ENCODE measurements at regions not wholly inside any gene's neighbourhood (a gene's known extent, or its start where the extent isn't known, plus 50 kb on each side); places are given as distances from the start of the nearest gene placed in this dataset.
"Not testable (repeated sequence)": the region's sequence is repeated elsewhere in the genome, so short reads cannot be mapped to it uniquely, and the experiment has no call there.

GRCh38 chr3:33954956-33955355, 156.5 kb downstream of the PDCD6IP start:
- DNase-seq (ENCODE audit: low read depth) = no peak
- H3K4me3 ChIP-seq (ENCODE audit: low read depth, low read length) = no peak overlapping the region

GRCh38 chr3:33956206-33956605, 157.8 kb downstream of the PDCD6IP start:
- no peak overlapping the region for H3K4me3 ChIP-seq (ENCODE audit: low read depth, low read length)
- no peak for DNase-seq (ENCODE audit: low read depth)

- H3K4me3 ChIP-seq (ENCODE audit: low read depth, low read length) = no peak overlapping the region
- no peak for DNase-seq (ENCODE audit: low read depth)
Observed at GRCh38 chr3:33956776-33957175, 158.3 kb downstream of the PDCD6IP start.

- no peak for DNase-seq (ENCODE audit: low read depth)
- no peak overlapping the region for H3K4me3 ChIP-seq (ENCODE audit: low read depth, low read length)
Observed at GRCh38 chr3:33957176-33957575, 158.7 kb downstream of the PDCD6IP start.

GRCh38 chr3:33958661-33959060, 160.2 kb downstream of the PDCD6IP start:
- H3K4me3 ChIP-seq (ENCODE audit: low read depth, low read length) = no peak overlapping the region
- no peak for DNase-seq (ENCODE audit: low read depth)

- no peak for DNase-seq (ENCODE audit: low read depth)
- H3K4me3 ChIP-seq (ENCODE audit: low read depth, low read length) = no peak overlapping the region
Observed at GRCh38 chr3:33962396-33962795, 164.0 kb downstream of the PDCD6IP start.

- DNase-seq (ENCODE audit: low read depth); H3K4me3 ChIP-seq (ENCODE audit: low read depth, low read length): not testable (repeated sequence)
Observed at GRCh38 chr3:33970180-33970579, 171.8 kb downstream of the PDCD6IP start.

- no peak overlapping the region for H3K4me3 ChIP-seq (ENCODE audit: low read depth, low read length)
- DNase-seq (ENCODE audit: low read depth) = no peak
Observed at GRCh38 chr3:33971055-33971454, 172.6 kb downstream of the PDCD6IP start.

- no peak for DNase-seq (ENCODE audit: low read depth)
- no peak overlapping the region for H3K4me3 ChIP-seq (ENCODE audit: low read depth, low read length)
Observed at GRCh38 chr3:33975463-33975862, 177.0 kb downstream of the PDCD6IP start.

- DNase-seq (ENCODE audit: low read depth) = no peak
Observed at GRCh38 chr3:33977227-33977626, 178.8 kb downstream of the PDCD6IP start.

GRCh38 chr3:33980252-33980651, 181.8 kb downstream of the PDCD6IP start:
- DNase-seq (ENCODE audit: low read depth) = peak; percentile 85
- H3K4me3 ChIP-seq (ENCODE audit: low read depth, low read length) = no peak overlapping the region

More at GRCh38 chr3:33977227-33977626, 178.8 kb downstream of the PDCD6IP start:
- no peak overlapping the region for H3K4me3 ChIP-seq (ENCODE audit: low read depth, low read length)

- DNase-seq (ENCODE audit: low read depth) = no peak
- no peak overlapping the region for H3K4me3 ChIP-seq (ENCODE audit: low read depth, low read length)
Observed at GRCh38 chr3:33982269-33982798, 183.9 kb downstream of the PDCD6IP start.

GRCh38 chr3:33982949-33983348, 184.5 kb downstream of the PDCD6IP start:
- H3K4me3 ChIP-seq (ENCODE audit: low read depth, low read length); DNase-seq (ENCODE audit: low read depth): not testable (repeated sequence)

- DNase-seq (ENCODE audit: low read depth) = no peak
- H3K4me3 ChIP-seq (ENCODE audit: low read depth, low read length) = no peak overlapping the region
Observed at GRCh38 chr3:33989229-33989628, 190.8 kb downstream of the PDCD6IP start.

GRCh38 chr3:33991673-33992072, 193.2 kb downstream of the PDCD6IP start:
- H3K4me3 ChIP-seq (ENCODE audit: low read depth, low read length) = no peak overlapping the region
- no peak for DNase-seq (ENCODE audit: low read depth)

- no peak for DNase-seq (ENCODE audit: low read depth)
- H3K4me3 ChIP-seq (ENCODE audit: low read depth, low read length) = no peak overlapping the region
Observed at GRCh38 chr3:33993631-33994030, 195.2 kb downstream of the PDCD6IP start.

GRCh38 chr3:33994568-33994967, 196.1 kb downstream of the PDCD6IP start:
- H3K4me3 ChIP-seq (ENCODE audit: low read depth, low read length) = no peak overlapping the region
- no peak for DNase-seq (ENCODE audit: low read depth)

GRCh38 chr3:34000301-34000700, 201.9 kb downstream of the PDCD6IP start:
- DNase-seq (ENCODE audit: low read depth) = no peak
- H3K4me3 ChIP-seq (ENCODE audit: low read depth, low read length) = no peak overlapping the region

- H3K4me3 ChIP-seq (ENCODE audit: low read depth, low read length) = no peak overlapping the region
- DNase-seq (ENCODE audit: low read depth) = no peak
Observed at GRCh38 chr3:34001022-34001421, 202.6 kb downstream of the PDCD6IP start.

GRCh38 chr3:34001990-34002389, 203.6 kb downstream of the PDCD6IP start:
- H3K4me3 ChIP-seq (ENCODE audit: low read depth, low read length) = no peak overlapping the region
- DNase-seq (ENCODE audit: low read depth) = no peak

- DNase-seq (ENCODE audit: low read depth) = no peak
- no peak overlapping the region for H3K4me3 ChIP-seq (ENCODE audit: low read depth, low read length)
Observed at GRCh38 chr3:34002569-34003100, 204.2 kb downstream of the PDCD6IP start.

GRCh38 chr3:34005886-34006285, 207.5 kb downstream of the PDCD6IP start:
- no peak overlapping the region for H3K4me3 ChIP-seq (ENCODE audit: low read depth, low read length)
- DNase-seq (ENCODE audit: low read depth) = peak; percentile 61

Measured in skeletal muscle cell (primary cell).